IPS-NIHi7 (cell line): ENCODE measurements at regions not wholly inside any gene's neighbourhood (a gene's known extent, or its start where the extent isn't known, plus 50 kb on each side); places are given as distances from the start of the nearest gene placed in this dataset.
"Not testable (repeated sequence)": the region's sequence is repeated elsewhere in the genome, so short reads cannot be mapped to it uniquely, and the experiment has no call there.

Source experiments
- DNase-seq: peaks from one replicate; pipeline ENCODE4 v3.0.0; 2012; ENCODE audit warnings: mixed read lengths; ENCODE audit errors: extremely low spot score

GRCh38 chr13:37475151-37475550 lies 123.4 kb downstream of the POSTN start:
- no peak for DNase-seq

GRCh38 chr13:37473035-37473434 lies 125.5 kb downstream of the POSTN start:
- peak; percentile 64 for DNase-seq

DNA sequence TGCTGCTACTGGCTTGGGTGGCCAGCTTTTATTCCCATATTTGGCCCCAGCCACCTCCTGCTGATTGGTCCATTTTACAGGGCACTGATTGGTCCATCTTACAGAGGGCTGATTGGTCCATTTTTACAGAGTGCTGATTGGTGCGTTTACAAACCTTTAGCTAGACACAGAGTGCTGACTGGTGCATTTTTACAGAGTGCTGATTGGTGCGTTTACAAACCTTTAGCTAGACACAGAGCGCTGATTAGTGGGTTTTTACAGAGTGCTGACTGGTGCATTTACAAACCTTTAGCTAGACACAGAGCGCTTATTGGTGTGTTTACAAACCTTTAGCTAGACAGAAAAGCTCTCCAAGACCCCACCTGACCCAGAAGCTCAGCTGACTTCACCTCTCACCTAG lies 126.3 kb downstream of the POSTN start:
- DNase-seq: not testable (repeated sequence)

DNA sequence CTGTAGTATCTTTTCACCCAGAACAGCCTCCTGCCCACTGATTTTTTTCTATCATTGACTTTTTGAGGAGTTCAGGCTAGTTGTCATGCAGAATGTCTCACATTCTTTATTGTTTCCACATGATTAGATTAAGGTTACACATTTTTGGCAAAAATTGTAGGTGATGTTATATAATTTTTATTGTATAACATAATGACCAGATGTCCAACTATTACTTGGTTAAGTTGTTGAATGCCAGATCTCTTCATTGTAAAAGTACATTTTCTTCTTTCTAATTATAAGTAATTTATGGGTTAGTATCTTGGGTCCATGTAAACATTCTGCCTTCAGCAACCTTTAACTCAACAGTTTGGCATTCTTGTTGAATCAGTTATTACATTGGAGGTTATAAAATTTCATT lies 138.4 kb downstream of the POSTN start:
- no peak for DNase-seq

GRCh38 chr13:37457612-37458011 lies 141.0 kb downstream of the POSTN start:
- DNase-seq: no peak

- no peak for DNase-seq
Observed at GRCh38 chr13:37456506-37456905, 142.1 kb downstream of the POSTN start.

DNA sequence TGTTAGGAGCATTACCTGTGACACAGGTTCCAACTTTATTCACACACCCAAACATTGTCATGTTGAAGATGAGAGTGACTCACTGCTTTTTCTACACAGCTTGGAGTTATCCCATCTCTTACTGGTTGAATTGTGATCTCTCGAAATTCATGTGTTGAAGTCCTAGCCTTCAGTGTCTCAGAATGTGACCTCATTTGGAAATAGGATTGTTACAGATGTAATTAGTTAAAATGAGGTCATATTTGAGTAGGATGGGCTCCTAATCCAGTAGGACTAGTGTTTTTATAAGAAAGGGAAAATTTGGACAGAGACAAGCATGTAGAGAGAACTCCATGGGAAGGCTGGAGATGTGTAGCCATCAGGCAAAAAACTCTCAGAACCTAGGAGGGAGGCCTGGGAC lies 142.5 kb downstream of the POSTN start:
- no peak for DNase-seq

DNA sequence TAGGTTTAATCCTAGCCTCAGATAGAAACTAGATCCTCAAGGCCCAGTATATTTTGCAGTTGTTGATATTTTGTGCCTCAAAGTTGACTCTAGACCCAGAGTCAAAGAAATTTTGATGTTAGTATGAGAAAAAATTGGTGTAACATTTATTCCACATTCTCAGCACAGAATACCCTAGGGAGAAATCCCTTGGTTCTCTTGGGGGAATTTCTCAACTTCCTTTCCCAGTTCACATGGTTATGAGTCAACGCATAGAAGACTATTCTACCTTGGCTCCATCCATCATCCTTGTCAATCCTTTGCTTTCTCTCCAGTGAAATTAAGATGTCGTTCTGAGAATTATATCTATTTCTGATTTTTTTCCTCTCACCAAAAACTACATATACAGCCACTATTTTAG lies 145.3 kb downstream of the POSTN start:
- DNase-seq: no peak

DNA sequence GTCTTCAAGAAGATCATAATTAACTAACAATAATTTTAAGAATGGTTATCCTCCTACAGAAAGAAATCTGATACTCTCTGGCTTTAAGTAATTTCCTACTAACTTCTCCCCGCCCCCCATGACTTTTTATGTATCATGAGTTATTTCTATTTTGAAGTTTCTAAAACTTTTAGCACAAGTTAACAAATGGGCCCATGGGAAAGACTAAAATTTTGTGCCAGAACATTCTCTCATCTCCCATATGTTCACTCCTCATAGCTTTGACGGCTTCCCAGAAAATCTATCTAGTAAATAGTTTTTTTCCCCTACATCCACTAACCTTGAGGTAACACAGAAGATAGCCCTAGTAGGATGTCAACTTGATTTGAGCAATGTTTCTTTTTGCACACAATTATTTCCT lies 148.3 kb downstream of the POSTN start:
- no peak for DNase-seq

DNA sequence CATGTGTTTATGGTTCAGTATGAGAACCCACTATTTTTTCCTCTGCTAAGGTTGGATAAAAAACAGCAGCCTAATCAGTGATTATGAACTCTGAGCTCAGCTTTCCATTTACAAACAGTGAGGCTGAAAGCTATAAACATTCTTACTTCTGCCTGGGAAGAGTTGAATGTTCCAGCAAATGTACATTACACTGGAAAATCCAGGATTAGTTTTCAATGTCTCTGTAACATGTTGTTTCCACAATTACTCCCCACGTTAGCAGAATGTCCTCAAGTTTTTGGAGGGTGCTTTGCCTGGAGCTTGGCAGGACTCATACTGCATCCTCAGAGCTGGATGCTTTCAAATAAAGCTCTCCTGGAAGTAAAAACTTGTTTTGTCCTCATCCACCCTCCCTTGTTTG lies 150.4 kb downstream of the POSTN start:
- DNase-seq: no peak

DNA sequence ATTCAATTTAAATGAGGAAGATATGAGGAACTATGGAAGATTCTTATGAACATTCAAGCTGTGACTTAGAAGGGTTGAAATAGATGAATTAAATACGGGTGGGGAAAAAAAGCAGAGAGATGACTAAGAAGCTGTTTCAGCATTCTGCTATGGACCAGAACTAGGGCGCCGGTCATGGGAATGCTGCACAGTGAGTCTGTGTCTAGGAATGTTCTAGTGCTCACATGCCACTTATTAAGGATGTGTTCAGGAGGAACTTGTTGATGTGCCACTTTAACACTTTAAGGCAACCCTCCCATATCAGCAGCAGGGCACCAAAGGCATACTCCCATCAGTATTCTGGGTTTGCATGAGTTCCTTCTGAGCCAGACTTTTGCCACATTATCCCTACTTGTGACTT lies 152.1 kb downstream of the POSTN start:
- no peak for DNase-seq

DNA sequence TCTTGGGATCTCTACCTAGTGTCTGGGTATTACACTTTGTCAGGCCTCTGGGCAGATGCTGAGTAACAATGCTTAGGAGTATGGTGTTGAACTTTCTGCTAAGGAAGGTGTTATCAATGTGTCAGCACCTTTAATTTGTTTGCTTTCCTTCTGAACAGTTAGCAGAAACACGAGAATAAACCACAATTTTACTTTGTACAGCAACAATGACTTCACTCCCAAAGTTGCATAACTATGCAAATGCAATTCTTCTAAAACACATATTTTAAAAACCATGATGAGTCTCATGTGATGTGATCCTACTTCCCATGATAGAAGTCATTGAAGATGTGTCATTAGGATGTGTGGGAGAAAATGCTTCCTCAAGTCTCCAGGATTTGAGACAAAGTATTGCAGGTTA lies 155.0 kb downstream of the POSTN start:
- DNase-seq: no peak

- DNase-seq: no peak
Observed at GRCh38 chr13:37442996-37443395, 155.6 kb downstream of the POSTN start.

- no peak for DNase-seq
Observed at GRCh38 chr13:37435881-37436280, 162.7 kb downstream of the POSTN start.

DNA sequence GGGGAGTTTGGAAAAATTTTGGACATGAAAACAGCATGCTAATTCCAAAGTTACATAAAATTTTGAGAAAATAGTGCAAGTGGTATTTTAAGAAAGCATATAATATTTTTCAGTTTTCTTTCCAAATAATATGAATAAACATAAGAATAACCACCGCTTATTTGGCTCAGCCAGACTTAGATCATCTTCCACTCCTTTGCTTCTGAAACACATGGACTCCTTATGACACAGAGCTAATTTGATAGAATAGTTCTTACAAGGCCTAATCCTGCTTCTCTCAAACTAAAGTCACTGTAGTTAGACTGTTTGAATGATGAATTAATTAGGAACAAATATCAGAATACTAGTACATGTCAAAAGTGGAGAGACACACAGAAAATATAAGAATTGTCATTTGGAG lies 165.5 kb downstream of the POSTN start:
- no peak for DNase-seq

- no peak for DNase-seq
Observed at GRCh38 chr13:37429976-37430375, 168.6 kb downstream of the POSTN start.

DNA sequence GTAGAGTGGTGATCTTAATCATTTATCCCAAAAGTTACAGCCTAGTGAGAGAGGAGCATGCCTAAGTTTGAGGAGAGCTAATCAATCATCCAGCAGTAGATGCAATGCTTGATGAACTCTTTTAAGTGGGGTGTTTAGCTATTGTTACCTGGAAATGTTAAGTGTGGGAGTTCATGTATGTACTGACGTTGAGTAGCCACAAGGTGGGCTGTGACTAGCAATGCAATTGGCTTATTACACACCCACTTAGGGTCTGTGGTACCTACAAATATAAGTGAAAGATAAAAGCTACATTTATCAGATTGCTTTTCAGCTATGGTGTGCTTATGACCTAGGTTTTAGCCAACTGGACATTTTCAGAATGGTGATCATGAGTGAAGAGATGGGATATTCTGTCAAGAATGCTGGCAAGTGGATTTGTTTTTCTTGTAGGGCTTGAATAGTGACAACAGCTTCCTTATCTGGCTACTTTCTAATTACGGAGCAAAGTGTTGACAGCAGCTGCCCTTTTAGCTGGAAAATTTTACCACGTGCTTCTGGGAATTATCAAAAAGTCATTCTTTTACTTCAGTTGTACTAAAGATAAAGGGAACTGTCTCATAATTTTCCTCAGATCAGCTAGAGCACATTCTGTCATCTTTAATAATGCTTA lies 170.6 kb downstream of the POSTN start:
- peak; percentile 26 for DNase-seq

GRCh38 chr13:37418490-37418889 lies 180.1 kb downstream of the POSTN start:
- no peak for DNase-seq

GRCh38 chr13:37417060-37417441 lies 181.5 kb downstream of the POSTN start:
- no peak for DNase-seq

DNA sequence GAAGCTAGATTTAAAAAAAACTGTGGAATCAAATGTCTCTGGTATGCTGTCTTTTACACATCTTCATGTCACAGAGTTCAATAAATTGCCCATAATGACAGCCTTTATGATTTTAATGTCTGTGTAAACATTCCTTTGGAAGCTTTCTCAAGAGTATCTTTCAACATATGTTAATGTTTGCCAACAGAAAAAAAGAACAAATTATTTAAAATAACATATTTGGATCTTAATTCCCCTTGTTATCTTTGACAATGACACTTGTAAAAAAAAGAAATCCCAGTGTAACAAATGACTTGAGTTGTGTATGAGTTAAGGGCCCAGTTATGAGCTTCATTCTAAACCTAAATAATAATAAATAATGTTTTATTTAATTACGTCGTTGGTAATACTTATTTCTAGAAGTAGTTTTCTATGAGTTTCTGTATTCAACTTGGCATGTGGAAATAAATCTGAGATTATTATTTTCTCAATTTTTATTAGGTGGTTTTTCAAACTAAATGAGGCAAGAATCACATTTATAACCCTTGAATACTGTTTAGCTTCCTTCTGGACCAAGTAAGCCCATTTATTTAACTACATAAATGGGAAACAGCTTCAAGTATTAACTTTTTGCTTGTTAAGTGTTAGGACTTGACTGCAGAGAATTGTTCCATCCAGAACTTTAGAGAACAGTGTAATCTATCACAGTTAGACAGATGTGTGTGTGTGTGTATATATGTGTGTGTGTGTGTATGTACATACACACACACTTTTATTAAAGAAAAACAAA lies 182.1 kb downstream of the POSTN start:
- DNase-seq: no peak

DNA sequence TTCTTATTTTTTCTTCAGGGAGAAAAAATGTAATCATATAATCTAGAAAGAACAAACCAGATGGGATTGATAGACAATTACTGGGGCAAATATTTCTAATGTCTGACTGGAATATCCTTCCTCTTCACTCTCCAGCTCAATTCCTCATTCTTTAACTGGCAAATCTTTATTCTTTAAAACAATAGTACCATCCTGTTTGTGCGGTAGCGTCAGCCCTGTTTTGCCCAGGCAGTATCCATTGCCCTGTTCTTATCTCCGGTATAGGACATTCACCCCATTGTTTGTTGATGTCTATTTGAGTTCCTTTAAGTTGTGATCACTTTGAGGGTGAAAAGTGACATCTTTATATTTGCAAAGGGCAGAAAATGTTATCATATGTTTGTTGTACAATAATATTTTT lies 185.4 kb downstream of the POSTN start:
- no peak for DNase-seq

DNA sequence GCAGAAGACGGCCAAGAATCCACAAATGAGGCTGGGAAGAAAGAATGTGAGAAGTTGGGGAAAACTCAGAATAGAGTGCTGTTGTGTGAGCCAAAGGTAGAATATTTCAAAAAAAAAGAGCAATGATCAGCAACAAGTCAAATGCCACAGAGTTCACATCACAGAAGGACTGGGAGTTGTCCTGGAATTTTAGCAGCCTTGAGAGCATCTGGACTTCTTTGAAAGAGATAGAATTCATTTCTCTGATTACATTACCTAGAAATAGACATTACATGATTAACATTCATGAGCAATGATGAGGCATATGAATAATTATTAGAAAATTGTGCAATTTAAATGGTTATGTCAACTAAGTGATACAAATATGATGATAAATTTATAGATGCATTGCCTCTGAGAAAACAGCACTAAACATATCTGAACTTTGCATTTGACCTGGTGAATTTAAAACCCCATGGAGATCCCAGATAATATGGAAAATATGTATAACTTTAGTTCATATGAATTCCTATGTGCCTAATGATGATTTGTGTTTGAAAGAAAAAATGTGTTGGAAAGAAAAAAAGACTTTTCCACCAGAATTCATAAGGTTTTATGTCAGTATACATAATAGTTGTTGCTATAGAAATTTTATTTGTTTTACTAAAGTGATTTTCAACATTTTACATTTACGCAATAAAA lies 186.2 kb downstream of the POSTN start:
- DNase-seq: no peak

GRCh38 chr13:37410316-37410715 lies 188.3 kb downstream of the POSTN start:
- DNase-seq: no peak
